HEK293T (cell line): ENCODE measurements at regions not wholly inside any gene's neighbourhood (a gene's known extent, or its start where the extent isn't known, plus 50 kb on each side); places are given as distances from the start of the nearest gene placed in this dataset.
"Not testable (repeated sequence)": the region's sequence is repeated elsewhere in the genome, so short reads cannot be mapped to it uniquely, and the experiment has no call there.

Experiments used
- ELF4 ChIP-seq: fragments of 450-650 bp; IDR thresholded peaks from 2 replicates; pipeline ENCODE4 v1.6.1; 2017; ENCODE audit warnings: antibody characterized with exemption
- FOXA1 ChIP-seq: fragments of 450-650 bp; IDR thresholded peaks from 2 replicates; pipeline ENCODE4 v1.6.1; 2016; ENCODE audit warnings: mild to moderate bottlenecking
- FOXM1 ChIP-seq: fragments of 450-650 bp; IDR thresholded peaks from 2 replicates; pipeline ENCODE4 v1.6.1; 2017; ENCODE audit warnings: mild to moderate bottlenecking, borderline replicate concordance
- ZNF384 ChIP-seq: fragments of 450-650 bp; IDR thresholded peaks from 2 replicates; pipeline ENCODE4 v1.6.1; 2016

DNA sequence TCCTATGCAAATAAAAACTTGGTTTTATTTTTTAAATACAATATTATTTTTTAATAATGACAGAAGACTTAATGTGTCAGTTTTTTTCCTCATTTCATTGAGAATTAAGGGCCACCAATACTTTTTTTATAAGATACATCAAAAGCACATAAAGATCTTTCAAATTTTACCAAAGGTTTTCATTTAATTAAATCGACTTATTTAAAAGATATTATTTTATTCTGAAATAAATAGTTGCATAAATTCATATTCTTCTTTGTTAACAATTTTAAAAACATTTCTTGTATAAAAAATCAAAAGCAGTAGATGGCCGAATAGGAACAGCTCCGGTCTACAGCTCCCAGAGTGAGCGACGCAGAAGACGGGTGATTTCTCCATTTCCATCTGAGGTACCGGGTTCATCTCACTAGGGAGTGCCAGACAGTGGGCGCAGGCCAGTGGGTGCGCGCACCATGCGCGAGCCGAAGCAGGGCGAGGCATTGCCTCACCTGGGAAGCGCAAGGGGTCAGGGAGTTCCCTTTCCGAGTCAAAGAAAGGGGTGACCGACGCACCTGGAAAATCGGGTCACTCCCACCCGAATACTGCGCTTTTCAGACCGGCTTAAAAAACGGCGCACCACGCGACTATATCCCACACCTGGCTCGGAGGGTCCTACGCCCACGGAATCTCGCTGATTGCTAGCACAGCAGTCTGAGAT, 374.6 kb upstream of the NPVF start:
- TF ChIP-seq ZNF384, ELF4, FOXA1, FOXM1: not testable (repeated sequence)
